ENCODE measurements at regions not wholly inside any gene's neighbourhood (a gene's known extent, or its start where the extent isn't known, plus 50 kb on each side); places are given as distances from the start of the nearest gene placed in this dataset.

DNA sequence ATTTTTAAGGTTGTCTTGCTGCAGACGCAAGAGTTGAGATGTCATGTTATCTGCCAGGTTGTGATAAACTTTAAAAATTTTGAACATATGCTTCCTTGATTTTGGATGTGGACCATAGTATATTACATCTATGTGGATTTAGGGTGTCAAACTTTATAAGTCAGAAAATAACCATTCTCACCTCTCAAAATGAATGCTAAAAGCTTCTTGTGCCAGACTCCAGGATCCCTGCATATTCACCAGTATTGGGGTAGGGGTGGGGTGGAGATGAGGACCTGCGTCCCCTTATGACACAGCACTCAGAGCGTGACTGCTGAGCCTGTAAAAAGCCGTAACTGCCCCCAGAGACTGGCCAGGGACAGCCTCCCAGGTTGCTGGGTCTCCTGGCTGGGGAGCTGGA is 524.4 kb downstream of the LMO7 start:
- DNase-seq = no peak

DNA sequence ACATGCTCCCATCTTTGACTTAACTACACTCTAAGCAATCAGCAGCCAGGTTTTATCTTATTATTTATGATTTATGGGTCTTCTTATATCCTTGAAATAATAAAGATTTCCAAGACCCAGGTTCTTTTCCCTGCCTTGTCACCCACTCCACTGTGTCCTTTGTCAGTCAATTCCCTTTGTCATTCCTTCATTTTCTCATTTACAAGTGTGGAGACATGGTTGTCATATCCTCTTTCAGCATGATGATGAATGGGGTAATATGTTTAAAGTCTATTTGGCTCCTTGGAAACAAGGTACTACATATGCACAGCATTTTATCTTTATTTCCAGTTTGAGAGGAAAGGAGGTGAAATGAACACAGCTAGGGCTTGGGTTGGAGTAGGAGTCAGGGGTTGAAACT is 521.8 kb downstream of the LMO7 start:
- no peak for DNase-seq

DNA sequence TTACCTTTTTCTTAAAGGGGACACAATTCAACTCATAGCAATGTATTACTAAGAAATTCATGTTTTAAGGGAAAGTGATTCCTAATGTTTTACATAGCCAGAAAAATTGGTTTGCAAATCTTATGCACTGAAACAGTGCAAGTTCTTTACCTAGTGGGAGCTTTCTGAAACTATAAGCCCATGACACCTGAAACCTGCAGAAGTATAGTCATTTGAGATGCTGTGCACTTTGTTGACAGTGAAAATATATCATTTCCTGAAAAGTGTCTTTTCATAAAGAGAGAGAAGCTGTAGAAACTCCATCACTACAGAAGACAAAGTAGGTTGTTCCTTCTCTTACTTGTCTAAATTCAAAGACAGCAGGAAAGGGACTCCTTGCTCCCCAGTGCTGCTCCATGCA is 517.1 kb downstream of the LMO7 start:
- no peak for DNase-seq

DNA sequence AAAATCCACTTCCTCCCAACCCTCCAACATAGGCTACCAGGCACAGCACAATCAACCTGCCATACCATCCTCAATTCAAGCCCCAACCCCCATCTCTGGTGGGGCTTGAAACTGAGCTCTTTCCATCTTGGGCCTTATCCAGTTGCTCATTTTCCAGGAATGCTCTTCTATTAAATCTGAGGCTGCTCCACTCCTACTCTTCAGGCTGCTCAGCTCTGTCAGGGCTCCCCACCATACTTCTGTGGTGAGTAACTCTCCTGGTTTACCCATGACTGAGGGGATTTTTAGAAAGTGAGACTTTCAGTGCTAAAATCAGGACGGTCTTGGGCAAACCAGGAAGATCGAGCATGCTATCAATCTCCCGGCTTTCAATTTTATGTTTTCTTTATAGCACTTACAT is 512.8 kb downstream of the LMO7 start:
- DNase-seq = no peak

DNA sequence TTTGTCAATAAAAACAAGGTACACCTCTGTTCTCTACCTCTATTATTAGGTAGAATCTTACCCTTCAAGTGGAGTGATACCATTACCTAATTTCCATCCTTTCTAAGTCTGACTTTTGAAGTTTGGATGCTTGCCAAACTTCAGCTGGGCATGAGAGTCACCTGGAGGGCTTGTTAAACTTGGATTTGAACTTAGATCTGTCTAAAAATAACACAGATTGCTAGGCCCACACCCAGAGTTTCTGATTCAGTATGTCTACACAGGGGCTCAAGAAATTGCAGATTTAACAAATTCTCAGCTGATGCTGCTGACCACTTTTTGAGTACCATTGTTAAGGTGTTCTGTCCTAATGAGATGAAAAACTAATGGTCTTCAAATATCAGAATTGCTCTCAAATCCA is 512.2 kb downstream of the LMO7 start:
- no peak for DNase-seq

DNA sequence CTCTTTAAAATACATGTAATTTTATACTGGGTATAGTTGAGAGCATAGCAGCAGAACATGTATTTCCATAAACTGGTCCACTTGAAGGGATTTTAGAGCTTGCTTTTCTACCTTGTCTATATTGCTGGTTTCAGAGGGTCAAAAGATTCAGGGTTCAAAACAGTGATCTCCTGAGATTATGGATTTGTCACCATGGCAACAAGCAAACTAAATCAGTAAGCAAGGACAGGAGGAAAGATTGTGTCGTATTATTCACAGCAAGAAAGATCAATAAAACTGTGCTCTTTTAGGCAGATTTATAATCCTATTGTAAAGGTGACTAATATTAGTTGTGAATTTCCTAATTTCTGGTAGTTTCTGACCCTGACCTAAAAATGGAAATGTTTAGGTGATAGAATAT is 496.4 kb downstream of the LMO7 start:
- no peak for DNase-seq

DNA sequence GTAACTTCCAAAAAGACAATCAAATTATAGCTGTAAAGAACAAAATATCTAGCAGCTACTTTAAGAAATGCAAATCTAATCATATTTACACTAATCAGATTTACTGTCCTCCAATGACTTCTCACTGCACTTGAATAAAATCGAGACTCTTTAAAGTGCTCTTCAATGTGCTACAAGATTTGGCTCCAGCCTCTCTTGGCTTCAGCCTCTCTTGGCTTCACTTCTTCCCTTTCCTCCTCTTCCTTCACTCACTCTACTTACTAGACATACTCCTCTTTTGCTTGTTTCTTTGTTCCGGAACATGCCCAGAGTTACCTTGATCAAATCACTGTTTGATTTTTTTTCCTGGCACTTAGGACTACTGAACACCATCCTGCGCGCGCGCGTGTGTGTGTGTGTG is 495.4 kb downstream of the LMO7 start:
- DNase-seq = no peak

DNA sequence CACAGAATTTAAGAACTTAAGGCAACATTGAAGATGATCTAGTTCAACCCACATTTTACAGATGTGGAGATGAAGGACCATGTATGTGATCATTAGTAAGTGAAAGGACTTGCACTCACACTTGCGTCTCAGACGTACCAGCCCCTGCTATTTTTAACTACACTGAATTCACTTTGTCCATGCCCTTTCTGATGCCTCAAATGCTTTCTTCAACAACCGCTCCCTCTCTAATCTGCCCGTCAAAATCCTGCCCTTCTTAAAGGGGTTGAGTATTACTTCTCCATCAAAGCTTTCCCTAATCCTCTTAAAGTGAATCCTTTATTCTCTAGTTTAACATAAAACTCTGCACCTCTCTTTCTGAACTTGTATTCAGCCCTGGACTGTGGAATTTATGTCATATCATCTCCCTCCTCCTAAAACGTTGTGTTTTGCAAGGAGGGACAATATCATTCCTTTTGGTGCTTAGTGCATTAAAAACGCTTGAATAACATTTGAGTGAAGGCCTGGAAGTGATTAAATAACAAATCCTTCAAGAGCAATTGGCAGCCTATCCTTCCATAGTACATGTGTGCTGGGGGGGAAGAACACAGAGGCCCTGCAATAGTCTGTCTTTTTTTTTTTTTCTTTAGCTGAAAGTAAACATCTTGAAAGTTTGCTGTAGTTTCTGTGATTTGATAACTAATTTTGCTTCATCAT is 493.3 kb downstream of the LMO7 start:
- DNase-seq = no peak

DNA sequence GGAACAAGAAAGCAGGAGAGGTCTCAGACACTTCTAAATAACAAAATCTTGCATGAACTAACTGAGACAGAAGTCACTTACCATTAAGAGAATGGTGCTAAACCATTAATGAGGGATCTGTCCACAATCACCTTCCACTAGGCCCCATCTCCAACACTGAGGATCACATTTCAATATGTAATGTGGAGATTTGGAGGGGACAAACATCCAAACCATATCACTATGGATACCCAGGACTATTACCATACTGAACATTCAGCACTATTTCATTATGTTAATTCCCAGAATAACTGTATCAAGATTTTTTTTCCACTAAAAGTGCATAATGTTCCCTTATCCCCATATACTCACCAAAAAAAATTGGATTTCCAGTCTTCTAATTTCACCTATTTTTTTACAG is 491.8 kb downstream of the LMO7 start:
- DNase-seq = no peak

DNA sequence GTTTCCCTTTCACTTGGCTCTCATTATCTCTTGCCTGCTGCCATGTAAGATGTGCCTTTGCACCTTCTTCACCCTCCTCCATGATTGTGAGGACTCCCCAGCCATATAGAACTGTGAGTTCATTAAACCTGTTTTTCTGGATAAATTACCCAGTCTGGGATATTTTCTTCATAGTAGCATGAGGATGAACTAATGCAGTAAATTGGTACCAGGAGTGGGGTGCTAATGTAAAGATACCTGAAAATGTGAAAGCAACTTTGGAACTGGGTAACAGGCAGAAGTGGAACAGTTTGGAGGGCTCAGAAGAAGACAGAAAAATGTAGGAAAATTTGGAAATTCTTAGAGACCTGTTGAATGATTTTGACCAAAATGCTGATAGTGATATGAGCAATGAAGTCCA is 487.4 kb downstream of the LMO7 start:
- no peak for DNase-seq

DNA sequence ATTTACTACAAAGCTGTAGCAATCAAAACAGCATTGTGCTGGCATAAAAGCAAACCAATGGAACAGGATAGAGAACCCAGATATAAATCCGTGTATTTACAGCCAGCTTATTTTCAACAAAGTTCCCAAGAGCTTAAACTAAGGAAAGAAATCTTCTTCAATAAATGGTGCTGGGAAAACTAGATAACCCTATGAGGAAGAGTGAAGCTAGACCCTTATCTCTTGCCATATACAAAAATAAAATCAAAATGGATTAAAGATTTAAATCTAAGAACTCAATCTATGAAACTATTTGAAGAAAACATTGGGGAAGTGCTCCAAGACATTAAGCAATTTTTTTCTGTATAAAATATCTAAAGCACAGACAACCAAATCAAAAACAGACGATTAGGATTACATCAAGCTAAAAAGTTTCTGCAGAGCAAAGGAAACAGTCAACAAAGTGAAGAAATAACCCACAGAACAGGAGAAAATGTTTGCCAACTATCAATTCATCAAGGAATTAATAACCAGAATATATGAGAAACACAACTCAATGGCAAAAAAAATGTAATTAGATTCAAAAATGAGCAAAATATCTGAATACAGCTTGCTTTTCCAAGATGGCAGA is 480.7 kb downstream of the LMO7 start:
- DNase-seq = no peak

DNA sequence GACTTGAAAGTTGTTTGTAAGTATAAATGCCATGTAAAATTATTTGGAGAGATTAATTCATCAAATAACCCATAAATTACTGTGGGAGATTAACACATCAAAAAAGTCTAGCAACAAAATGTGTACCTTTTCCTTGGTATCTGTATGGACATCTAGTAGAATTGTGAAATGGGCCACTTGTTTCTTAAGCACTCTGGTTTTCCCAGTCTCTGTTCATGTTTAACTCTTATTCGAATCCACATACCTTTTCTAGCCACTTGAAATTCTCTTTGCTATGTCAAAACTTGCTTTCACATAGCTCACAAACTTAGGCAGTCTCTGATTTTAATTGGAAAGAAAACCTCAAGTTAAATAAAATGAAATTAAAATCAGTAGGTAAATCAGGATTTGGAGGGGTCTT is 470.6 kb downstream of the LMO7 start:
- DNase-seq = no peak

DNA sequence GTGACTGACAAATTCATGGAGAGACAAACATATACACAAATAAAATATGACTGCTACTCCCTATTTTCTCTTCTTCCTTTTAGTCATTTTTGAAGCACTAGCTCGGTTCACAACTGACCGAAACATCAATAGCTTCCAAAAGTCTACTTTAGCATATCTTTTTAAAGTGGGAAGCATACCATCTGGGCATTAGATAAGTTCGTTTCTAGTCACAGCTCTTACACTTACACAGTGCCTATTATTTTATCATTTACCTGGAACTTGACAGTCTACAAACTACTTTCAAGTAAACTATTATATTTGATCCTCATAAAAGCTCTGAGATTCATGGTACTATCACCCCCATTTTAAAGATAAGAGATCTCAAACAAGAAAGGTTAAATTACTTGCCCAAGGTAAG is 458.5 kb downstream of the LMO7 start:
- no peak for DNase-seq

DNA sequence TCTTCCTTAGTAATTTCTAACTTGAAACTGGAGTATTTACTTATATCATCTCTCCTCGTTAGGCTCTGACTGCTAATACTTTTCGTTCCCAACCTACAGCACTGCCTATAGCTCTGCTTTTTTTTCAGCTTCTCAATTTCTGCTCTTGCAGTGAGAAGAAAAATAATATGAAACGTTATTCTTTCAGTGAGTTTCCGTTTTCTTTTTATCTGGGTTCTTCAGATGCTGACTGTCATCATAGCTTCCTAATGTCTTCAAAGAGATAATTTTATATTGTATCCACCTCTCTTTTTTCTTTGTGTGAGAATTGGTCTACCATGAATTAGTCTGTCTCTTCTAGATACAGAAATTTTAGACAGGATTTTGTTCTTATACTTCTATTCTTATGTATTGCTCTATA is 454.9 kb downstream of the LMO7 start:
- no peak for DNase-seq

DNA sequence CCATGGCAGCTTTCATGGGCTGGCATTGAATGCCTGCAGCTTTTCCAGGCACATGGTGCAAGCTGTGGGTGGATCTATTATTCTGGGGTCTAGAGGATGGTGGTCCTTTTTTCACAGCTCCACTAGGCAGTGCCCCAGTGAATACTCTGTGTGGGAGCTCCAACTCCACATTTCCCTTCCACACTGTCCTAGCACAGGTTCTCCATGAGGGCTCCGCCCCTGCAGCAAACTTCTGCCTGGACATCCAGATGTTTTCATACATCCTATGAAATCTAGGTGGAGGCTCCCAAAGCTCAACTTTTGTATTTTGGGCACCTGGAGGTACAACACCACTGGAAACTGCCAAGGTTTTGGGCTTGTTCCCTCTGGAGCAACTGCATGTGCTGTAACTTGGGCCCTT is 450.6 kb downstream of the LMO7 start:
- DNase-seq = no peak

DNA sequence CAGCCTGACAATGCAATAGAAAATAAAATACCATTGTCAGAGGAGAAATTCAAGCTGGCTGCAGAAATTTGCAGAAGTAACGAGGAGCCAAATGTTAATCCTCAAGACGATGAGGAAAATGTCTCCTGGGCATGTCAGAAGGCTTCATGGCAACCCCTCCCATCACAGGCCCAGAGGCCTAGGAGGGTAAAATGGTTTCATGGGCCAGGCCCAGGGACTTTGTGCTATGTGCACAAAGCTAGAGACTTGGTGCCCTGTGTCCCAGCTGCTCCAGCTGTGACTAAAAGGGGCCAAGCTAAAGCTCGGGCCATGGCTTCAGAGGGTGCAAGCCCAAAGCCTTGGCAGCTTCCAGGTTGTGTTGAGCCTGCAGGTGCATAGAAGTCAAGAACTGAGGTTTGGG is 431.7 kb downstream of the LMO7 start:
- no peak for DNase-seq

DNA sequence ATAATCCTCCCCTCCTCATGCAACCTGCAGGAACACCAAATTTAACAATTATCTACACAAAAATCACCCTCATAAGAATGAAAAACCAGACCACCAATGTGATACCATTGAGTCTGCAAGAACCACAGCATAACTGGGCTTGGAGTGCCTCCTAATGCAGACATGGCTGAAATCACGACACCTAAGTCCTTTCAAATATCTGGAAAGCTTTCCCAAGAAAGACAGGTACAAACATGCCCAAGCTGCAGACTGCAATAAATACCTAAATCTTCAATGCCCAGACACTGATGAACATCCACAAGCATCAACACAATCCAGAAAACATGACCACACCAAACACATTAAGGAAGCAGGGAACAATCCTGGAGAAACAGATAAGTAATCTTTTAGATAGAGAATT is 417.1 kb downstream of the LMO7 start:
- no peak for DNase-seq

DNA sequence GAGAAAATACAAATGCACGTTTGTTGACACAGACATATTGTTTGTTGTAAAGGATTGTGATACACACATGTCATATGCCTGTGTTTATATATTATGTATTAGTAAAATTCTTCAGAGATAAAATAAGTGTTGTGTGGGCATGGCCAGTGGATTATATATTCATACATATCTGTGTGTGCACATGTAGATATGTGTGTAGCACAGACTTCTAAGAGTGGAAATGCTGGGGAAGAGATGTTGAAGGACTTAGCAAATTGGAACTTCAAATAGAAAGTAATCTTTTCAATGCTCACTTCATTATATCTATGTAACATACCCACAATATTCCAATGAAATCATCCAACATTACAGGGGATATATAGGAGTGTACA is 413.2 kb downstream of the LMO7 start:
- no peak for DNase-seq

DNA sequence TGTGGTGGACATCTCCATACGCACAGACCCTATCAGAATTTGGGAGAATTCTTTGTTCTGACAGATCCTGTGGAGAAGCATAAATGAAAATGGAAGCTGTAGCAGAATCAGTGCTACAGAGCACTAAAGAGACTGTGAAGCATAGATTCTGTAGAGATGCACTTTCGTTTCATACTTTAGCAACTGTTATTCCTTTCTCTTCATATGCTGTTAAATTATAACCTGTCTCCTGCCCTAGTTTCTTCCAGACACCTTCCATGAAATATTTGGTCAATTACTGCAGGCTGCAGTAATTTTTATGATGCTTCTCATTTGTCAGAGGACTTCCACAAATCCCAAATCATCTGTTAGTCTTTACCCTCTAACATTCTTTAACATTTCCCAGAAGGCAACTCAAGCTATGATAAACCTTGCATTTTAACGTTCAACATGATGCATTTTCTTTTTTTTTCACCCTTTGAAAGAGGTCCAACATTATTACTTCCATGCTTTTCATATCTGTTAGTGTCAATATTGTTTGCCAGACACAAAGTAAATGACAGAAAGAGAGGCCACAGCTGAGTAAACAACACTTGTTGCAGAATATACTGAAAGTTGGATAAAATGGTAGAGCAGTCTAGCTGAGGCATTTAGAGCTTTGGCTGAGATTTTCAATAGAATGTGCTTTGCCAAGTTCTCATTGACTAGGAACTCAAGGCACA is 412.7 kb downstream of the LMO7 start:
- no peak for DNase-seq

DNA sequence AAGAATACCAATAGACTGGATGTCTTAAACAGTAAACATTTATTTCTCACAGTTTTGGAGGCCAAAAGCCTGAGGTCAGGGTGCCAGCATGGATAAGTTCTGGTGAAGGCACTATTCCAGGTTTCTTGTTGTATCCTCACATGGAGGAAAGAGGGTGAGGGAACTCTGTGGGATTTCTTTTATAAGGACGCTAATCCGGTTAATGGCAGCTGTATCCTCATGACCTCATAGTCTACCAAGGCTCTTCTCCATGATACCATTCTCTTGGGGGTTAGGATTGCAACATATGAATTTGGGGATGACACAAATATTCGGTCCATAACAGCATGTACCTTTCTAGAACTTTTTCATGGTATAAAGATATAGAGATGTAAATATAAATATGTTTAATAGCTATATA is 412.0 kb downstream of the LMO7 start:
- DNase-seq = no peak

DNA sequence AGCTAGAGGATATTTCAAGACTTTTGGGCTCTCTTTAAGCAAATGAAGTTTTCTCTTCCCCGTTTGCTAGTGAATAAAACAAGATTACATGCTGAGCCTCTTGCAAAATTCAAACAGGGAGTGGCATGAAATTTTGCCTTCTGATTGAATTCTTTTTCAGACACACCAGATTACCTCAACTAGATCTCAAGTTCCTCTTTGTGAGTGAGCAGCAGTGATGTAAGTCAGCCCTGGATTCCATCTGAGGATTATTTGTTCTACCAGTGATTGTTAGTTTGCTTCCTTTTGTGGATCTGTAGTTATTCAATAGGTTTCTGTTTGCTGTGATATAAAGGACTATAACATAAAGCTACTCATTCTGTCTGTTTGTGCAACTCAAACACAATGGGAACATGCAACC is 407.7 kb downstream of the LMO7 start:
- DNase-seq = no peak

DNA sequence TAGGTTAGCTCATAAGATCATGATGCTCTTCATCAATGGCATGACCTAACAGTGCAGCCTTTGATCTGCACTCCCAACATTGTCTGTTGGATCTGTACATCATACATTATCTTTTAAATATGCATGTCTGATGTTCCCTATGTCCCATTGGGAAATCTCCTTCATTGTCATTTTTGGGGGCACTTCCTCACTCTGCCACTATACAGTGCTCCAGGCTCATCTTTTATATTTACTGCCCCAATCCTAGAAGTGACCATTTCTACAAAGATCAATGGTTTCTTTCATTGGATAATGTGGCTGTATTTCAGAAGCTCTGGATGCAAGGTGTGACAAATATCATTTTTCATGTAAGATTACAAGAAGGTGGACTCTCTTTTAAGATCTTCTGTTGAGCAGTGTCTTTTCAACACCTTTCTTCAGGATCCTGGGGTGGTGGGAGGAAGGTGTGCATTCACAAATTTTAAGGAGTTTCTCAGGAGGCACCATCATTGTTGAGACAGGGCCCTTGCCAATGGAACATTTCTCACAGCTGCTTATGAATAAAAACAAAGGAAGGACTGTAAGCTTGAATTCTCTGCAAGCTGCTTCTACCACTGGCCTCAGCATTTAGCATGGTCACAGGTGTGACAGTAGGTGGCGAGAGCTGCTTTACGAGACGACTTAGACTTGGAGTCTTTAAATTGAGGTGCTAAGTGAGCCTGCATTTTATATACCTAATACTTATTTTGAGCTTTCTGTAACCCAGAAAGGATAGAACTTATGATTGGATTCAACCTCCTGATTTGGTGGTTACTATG is 403.0 kb downstream of the LMO7 start:
- DNase-seq = no peak

DNA sequence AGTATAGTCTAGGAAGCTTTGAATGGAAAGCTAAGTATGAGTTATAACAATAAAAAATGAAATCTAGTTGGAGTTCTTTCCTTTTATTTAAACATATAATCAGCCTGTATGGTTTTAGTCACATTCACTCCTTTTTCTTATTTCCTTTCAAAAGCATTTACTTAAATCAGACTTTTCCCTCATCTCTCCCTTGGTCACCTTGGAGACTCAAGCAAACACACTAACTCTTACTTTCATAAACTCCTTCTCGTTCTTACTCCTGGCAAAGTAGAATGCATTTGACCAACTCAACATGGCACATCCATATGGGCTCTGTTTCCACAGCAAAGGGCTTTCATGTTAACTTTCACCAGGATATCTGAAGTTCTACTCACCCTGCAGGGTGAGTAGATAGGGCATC is 400.0 kb downstream of the LMO7 start:
- no peak for DNase-seq

DNA sequence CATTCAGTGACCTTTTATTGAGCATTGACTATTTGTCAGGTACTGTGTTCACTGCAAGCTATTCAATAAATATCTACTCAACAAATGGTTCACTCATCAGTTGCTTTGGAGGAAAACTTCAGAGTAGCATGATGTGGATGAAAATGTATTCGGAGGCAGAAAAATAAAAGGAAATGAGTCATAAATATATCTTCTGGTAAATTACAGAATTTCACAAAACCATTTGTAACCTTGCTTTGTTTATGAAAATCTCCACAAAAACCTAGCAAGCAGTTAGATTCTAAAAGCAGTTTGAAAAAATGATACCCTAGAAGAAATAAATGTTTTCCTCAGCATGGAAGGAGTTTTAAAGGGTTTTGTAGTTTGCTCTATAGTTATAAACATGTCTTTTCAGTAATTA is 399.6 kb downstream of the LMO7 start:
- no peak for DNase-seq

Measured in CD4-positive, alpha-beta T cell treated with Interleukin-15 for 1 hour (primary cell).